Endodermal cell (in vitro differentiated cells): ENCODE measurements at regions not wholly inside any gene's neighbourhood (a gene's known extent, or its start where the extent isn't known, plus 50 kb on each side); places are given as distances from the start of the nearest gene placed in this dataset.

Experiments
- DNase-seq: peaks from one replicate; pipeline ENCODE4 v3.0.0-alpha.2; 2017
- H3K27ac ChIP-seq: 2 replicates; pipeline ENCODE4 v1.5.1; 2013; ENCODE audit warnings: mild to moderate bottlenecking, low read depth, low read length, moderate library complexity
- H3K27me3 ChIP-seq: 2 replicates; pipeline ENCODE4 v1.6.1; 2013; ENCODE audit warnings: mild to moderate bottlenecking, low read length, moderate library complexity; ENCODE audit not compliant: insufficient read depth, control insufficient read depth, poor library complexity, severe bottlenecking
- H3K36me3 ChIP-seq: 2 replicates; pipeline ENCODE4 v1.7.0; 2013; ENCODE audit warnings: mild to moderate bottlenecking, low read length, moderate library complexity; ENCODE audit not compliant: control insufficient read depth, insufficient read depth
- H3K4me1 ChIP-seq: one replicate; pipeline ENCODE4 v1.7.0; 2013; ENCODE audit warnings: low read length; ENCODE audit not compliant: control insufficient read depth, insufficient read depth
- H3K4me3 ChIP-seq: 2 replicates; pipeline ENCODE4 v1.5.1; 2013; ENCODE audit warnings: mild to moderate bottlenecking, low read length, moderate library complexity
- H3K9ac ChIP-seq: 2 replicates; pipeline ENCODE4 v1.6.1; 2013; ENCODE audit warnings: mild to moderate bottlenecking, low read length, moderate library complexity; ENCODE audit not compliant: poor library complexity, severe bottlenecking; ENCODE audit errors: extremely low read depth
- H3K9me3 ChIP-seq: 2 replicates; pipeline ENCODE4 v1.6.1; 2013; ENCODE audit warnings: mild to moderate bottlenecking, low read length, moderate library complexity; ENCODE audit not compliant: control insufficient read depth
- H3K27ac Mint-ChIP-seq: 2 replicates; pipeline ENCODE4 v1.8.0; 2020; ENCODE audit warnings: mixed read lengths
- H3K27me3 Mint-ChIP-seq: 2 replicates; pipeline ENCODE4 v1.8.0; 2021; ENCODE audit warnings: mild to moderate bottlenecking, mixed read lengths; ENCODE audit not compliant: insufficient read depth
- H3K36me3 Mint-ChIP-seq: 2 replicates; pipeline ENCODE4 v1.8.0; 2020; ENCODE audit warnings: low read depth, mixed read lengths
- H3K4me1 Mint-ChIP-seq: 2 replicates; pipeline ENCODE4 v1.8.0; 2020; ENCODE audit warnings: mixed read lengths
- H3K4me3 Mint-ChIP-seq: 2 replicates; pipeline ENCODE4 v1.8.0; 2020; ENCODE audit warnings: mild to moderate bottlenecking, moderate library complexity, mixed read lengths
- H3K9me3 Mint-ChIP-seq: 2 replicates; pipeline ENCODE4 v1.8.0; 2020; ENCODE audit warnings: mild to moderate bottlenecking, mixed read lengths
- CTCF ChIP-seq: fragments of 200-600 bp; sonication (generic); conservative IDR thresholded peaks from 2 replicates; pipeline ENCODE4 v1.5.0; 2021; ENCODE audit warnings: antibody characterized with exemption, mild to moderate bottlenecking
- WGBS, 2 experiments: methylation state at CpG; one replicate each; pipeline versions ENCODE4 v1.1.5 to v1.1.7; 2013; ENCODE audit warnings: missing lambda C conversion rate in 2 of 2, mixed read lengths in 1 of 2; ENCODE audit not compliant: insufficient coverage in 1 of 2, insufficient read length in 1 of 2; 5-methylcytosine and 5-hydroxymethylcytosine counted together

GRCh38 chr20:53693262-53693871, 99.7 kb upstream of the ZNF217 start:
- no peak for TF ChIP-seq CTCF
- peaks cover 8% of the 10 kb centered on the region for H3K4me1 Mint-ChIP-seq
- Histone ChIP-seq H3K4me3 (no peak overlapping the region), H3K27ac (no peak overlapping the region), H3K4me1 (no peaks in the 10 kb centered on the region), H3K9me3 (no peaks in the 10 kb centered on the region), H3K36me3 (no peaks in the 10 kb centered on the region), H3K27me3 (no peaks in the 10 kb centered on the region), H3K9ac (no peak overlapping the region)
- no peak for DNase-seq
- no peaks in the 10 kb centered on the region for H3K27me3 Mint-ChIP-seq
- no peak overlapping the region for H3K27ac Mint-ChIP-seq
- no peaks in the 10 kb centered on the region for H3K9me3 Mint-ChIP-seq
- H3K36me3 Mint-ChIP-seq, result no peaks in the 10 kb centered on the region
- WGBS, 2 experiments, result 89 to 92% methylated on average over 8 to 17 of the region's 17 CpGs
- no peak overlapping the region for H3K4me3 Mint-ChIP-seq

- Histone ChIP-seq H3K9me3 (no peaks in the 10 kb centered on the region), H3K27me3 (no peaks in the 10 kb centered on the region), H3K27ac (no peak overlapping the region), H3K4me3 (no peak overlapping the region), H3K36me3 (no peaks in the 10 kb centered on the region), H3K9ac (no peak overlapping the region), H3K4me1 (no peaks in the 10 kb centered on the region)
- Mint-ChIP-seq H3K27me3 (no peaks in the 10 kb centered on the region), H3K4me1 (peaks cover 8% of the 10 kb centered on the region), H3K9me3 (no peaks in the 10 kb centered on the region), H3K27ac (peak overlapping the region; percentile 39), H3K4me3 (no peak overlapping the region), H3K36me3 (no peaks in the 10 kb centered on the region)
- no peak for TF ChIP-seq CTCF
- peak; percentile 53 for DNase-seq
- WGBS, 2 experiments, result 82% methylated on average over 10 of the region's 10 CpGs
Observed at GRCh38 chr20:53692465-53693067, 98.9 kb upstream of the ZNF217 start.

GRCh38 chr20:53691811-53692192, 98.2 kb upstream of the ZNF217 start:
- H3K4me3 ChIP-seq, result no peak overlapping the region
- H3K27ac Mint-ChIP-seq, result no peak overlapping the region
- peaks cover 8% of the 10 kb centered on the region for H3K4me1 Mint-ChIP-seq
- H3K9me3 ChIP-seq, result no peaks in the 10 kb centered on the region
- no peaks in the 10 kb centered on the region for H3K27me3 ChIP-seq
- H3K9me3 Mint-ChIP-seq, result no peaks in the 10 kb centered on the region
- no peak overlapping the region for H3K27ac ChIP-seq
- H3K9ac ChIP-seq, result no peak overlapping the region
- no peaks in the 10 kb centered on the region for H3K27me3 Mint-ChIP-seq
- no peak overlapping the region for H3K4me3 Mint-ChIP-seq
- no peaks in the 10 kb centered on the region for H3K36me3 ChIP-seq
- no peaks in the 10 kb centered on the region for H3K4me1 ChIP-seq
- H3K36me3 Mint-ChIP-seq, result no peaks in the 10 kb centered on the region
- no peak for TF ChIP-seq CTCF
- WGBS, 2 experiments, result 100% methylated on average over 1 of the region's 1 CpG
- DNase-seq, result no peak
